ENCODE measurements at regions not wholly inside any gene's neighbourhood (a gene's known extent, or its start where the extent isn't known, plus 50 kb on each side); places are given as distances from the start of the nearest gene placed in this dataset.

GRCh38 chr12:87171356-87171755 is 857.8 kb downstream of the C12orf50 start:
- TF ChIP-seq POLR2AphosphoS5 (IDR thresholded peaks at IDR 0.05; ENCODE audit: insufficient read depth, low read depth, low read length) (no peak), CTCF (IDR thresholded peaks at IDR 0.05; ENCODE audit: extremely low read depth in 1 of 2, insufficient read depth in 1 of 2, low read depth in 1 of 2, low read length in 2 of 2) (no peak), FOS (IDR thresholded peaks at IDR 0.05; ENCODE audit: borderline replicate concordance, insufficient read depth, low read length) (no peak), JUN (IDR thresholded peaks at IDR 0.05; ENCODE audit: borderline replicate concordance, insufficient read depth, insufficient read length, low read depth) (no peak), POLR2A (IDR thresholded peaks at IDR 0.05; ENCODE audit: low read depth, low read length) (no peak), EZH2 (IDR thresholded peaks at IDR 0.05; ENCODE audit: borderline replicate concordance, low read depth, low read length, severe bottlenecking) (no peak)

Data from endothelial cell of umbilical vein (primary cell).